ENCODE measurements at regions not wholly inside any gene's neighbourhood (a gene's known extent, or its start where the extent isn't known, plus 50 kb on each side); places are given as distances from the start of the nearest gene placed in this dataset.
"Not testable (repeated sequence)": the region's sequence is repeated elsewhere in the genome, so short reads cannot be mapped to it uniquely, and the experiment has no call there.

- DNase-seq (ENCODE audit: extremely low read depth, low read depth) = no peak
- no peak for TF ChIP-seq CTCF (IDR thresholded peaks at IDR 0.05; ENCODE audit: low read depth, low read length)
Measured at GRCh38 chr14:101083564-101084435, 180.3 kb upstream of the RTL1 start.

GRCh38 chr14:101084436-101084826 lies 180.9 kb upstream of the RTL1 start:
- no peak for DNase-seq (ENCODE audit: extremely low read depth, low read depth)
- no peak for TF ChIP-seq CTCF (IDR thresholded peaks at IDR 0.05; ENCODE audit: low read depth, low read length)

GRCh38 chr14:101086926-101087325 lies 183.4 kb upstream of the RTL1 start:
- no peak for DNase-seq (ENCODE audit: extremely low read depth, low read depth)
- no peak for TF ChIP-seq CTCF (IDR thresholded peaks at IDR 0.05; ENCODE audit: low read depth, low read length)

- no peak for DNase-seq (ENCODE audit: extremely low read depth, low read depth)
- TF ChIP-seq CTCF (IDR thresholded peaks at IDR 0.05; ENCODE audit: low read depth, low read length) = no peak
Measured at GRCh38 chr14:101087614-101088394, 184.3 kb upstream of the RTL1 start.

GRCh38 chr14:101088395-101088667 lies 184.8 kb upstream of the RTL1 start:
- no peak for DNase-seq (ENCODE audit: extremely low read depth, low read depth)
- TF ChIP-seq CTCF (IDR thresholded peaks at IDR 0.05; ENCODE audit: low read depth, low read length) = no peak

- DNase-seq (ENCODE audit: extremely low read depth, low read depth) = no peak
- no peak for TF ChIP-seq CTCF (IDR thresholded peaks at IDR 0.05; ENCODE audit: low read depth, low read length)
Measured at GRCh38 chr14:101088714-101089113, 185.2 kb upstream of the RTL1 start.

- DNase-seq (ENCODE audit: extremely low read depth, low read depth) = not testable (repeated sequence)
Measured at GRCh38 chr14:101090478-101090877, 187.0 kb upstream of the RTL1 start.

All from AG09319 (cell line).